ENCODE measurements at regions not wholly inside any gene's neighbourhood (a gene's known extent, or its start where the extent isn't known, plus 50 kb on each side); places are given as distances from the start of the nearest gene placed in this dataset.

GRCh38 chr10:62654966-62655336 lies 149.6 kb upstream of the ADO start:
- BruUV-seq (replicated peaks) = no TSS peak
- H3K27me3 ChIP-seq (ENCODE audit: low read length) = no peaks in the 10 kb centered on the region

DNA sequence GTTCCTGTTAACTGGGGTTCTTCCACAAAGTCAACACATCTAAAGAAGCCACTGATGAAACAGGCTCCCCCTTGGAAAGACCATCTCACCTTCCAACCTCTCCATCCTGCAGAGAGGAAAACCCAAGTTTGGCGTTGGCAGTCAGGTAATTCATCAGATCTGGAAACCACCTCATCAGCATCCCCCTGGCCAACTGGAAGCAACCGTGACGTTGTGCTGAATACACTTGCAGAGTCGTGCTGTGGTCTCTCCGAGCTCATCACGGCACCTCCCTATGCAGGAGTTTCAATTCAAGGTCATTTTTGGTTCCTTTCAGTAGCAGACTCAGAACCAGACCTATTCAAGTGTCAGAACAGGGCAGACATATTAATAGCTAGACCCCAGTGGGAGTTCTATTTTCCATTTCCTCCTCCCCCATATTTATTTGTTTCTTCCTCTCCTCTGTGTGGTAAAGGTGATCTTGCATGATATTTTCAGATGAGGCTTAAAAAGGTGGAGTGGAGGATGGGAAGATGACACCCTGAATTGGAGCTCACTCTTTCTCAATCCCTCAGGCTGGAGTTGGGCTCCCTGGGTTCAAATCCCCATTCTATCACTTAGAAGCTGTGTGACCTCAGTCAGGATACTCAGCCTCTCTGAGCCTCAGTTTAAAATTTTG lies 149.1 kb upstream of the ADO start:
- Histone ChIP-seq H3K36me3 (ENCODE audit: low read depth, low read length) (no peaks in the 10 kb centered on the region), H3K9ac (ENCODE audit: low read length) (no peak overlapping the region), H3K27ac (ENCODE audit: low read length) (no peak overlapping the region), H3K9me3 (ENCODE audit: low read length) (no peaks in the 10 kb centered on the region), H3K27me3 (ENCODE audit: low read length) (no peaks in the 10 kb centered on the region), H2AFZ (ENCODE audit: low read length) (no peak overlapping the region), H4K20me1 (ENCODE audit: low read length) (no peaks in the 10 kb centered on the region), H3K9me2 (replicated peaks; ENCODE audit: low read length) (0 out of 2 replicates have a peak, but pooled peaks cover 3% of the 10 kb centered on the region), H3K4me2 (ENCODE audit: low read length) (no peak overlapping the region), H3F3A (ENCODE audit: low read length, unreplicated experiment) (no peaks in the 10 kb centered on the region), H3K4me1 (ENCODE audit: insufficient read depth, low read length) (peaks cover 24% of the 10 kb centered on the region), H3K4me3 (ENCODE audit: low read length) (no peak overlapping the region), H3K79me2 (ENCODE audit: low read length) (no peaks in the 10 kb centered on the region)
- no TSS peak for BruUV-seq (replicated peaks)
- ATAC-seq (no peak), DNase-seq (no peak)
- TF ChIP-seq, protein P1, sequence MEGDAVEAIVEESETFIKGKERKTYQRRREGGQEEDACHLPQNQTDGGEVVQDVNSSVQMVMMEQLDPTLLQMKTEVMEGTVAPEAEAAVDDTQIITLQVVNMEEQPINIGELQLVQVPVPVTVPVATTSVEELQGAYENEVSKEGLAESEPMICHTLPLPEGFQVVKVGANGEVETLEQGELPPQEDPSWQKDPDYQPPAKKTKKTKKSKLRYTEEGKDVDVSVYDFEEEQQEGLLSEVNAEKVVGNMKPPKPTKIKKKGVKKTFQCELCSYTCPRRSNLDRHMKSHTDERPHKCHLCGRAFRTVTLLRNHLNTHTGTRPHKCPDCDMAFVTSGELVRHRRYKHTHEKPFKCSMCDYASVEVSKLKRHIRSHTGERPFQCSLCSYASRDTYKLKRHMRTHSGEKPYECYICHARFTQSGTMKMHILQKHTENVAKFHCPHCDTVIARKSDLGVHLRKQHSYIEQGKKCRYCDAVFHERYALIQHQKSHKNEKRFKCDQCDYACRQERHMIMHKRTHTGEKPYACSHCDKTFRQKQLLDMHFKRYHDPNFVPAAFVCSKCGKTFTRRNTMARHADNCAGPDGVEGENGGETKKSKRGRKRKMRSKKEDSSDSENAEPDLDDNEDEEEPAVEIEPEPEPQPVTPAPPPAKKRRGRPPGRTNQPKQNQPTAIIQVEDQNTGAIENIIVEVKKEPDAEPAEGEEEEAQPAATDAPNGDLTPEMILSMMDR (conservative IDR thresholded peaks at IDR 0.05; ENCODE audit: low read depth, low read length) = no peak
- TF ChIP-seq EZH2phosphoT487 (IDR thresholded peaks at IDR 0.05; ENCODE audit: borderline replicate concordance, low read length) = no peak
- no peak for TF ChIP-seq EZH2 (IDR thresholded peaks at IDR 0.05; ENCODE audit: low read length, unreplicated experiment)
- CTCF ChIA-PET = no interaction called here
- intact Hi-C loops (cut with micrococcal nuclease) = no loop called here
- POLR2A ChIA-PET (ENCODE audit: unreplicated experiment) = no interaction called here

More at GRCh38 chr10:62654966-62655336, 149.6 kb upstream of the ADO start:
- no peaks in the 10 kb centered on the region for H3K79me2 ChIP-seq (ENCODE audit: low read length)
- H3K9me2 ChIP-seq (replicated peaks; ENCODE audit: low read length) = 0 out of 2 replicates have a peak, but pooled peaks cover 3% of the 10 kb centered on the region
- H3K36me3 ChIP-seq (ENCODE audit: low read depth, low read length) = no peaks in the 10 kb centered on the region
- no peaks in the 10 kb centered on the region for H3F3A ChIP-seq (ENCODE audit: low read length, unreplicated experiment)
- H3K4me2 ChIP-seq (ENCODE audit: low read length) = no peak overlapping the region
- ChIA-PET CTCF (no interaction called here), POLR2A (ENCODE audit: unreplicated experiment) (no interaction called here)
- no peak overlapping the region for H2AFZ ChIP-seq (ENCODE audit: low read length)
- no peak overlapping the region for H3K9ac ChIP-seq (ENCODE audit: low read length)
- H3K4me3 ChIP-seq (ENCODE audit: low read length) = no peak overlapping the region
- TF ChIP-seq, protein P1 (conservative IDR thresholded peaks at IDR 0.05; ENCODE audit: low read depth, low read length) = no peak
- no peak for TF ChIP-seq EZH2 (IDR thresholded peaks at IDR 0.05; ENCODE audit: low read length, unreplicated experiment)
- TF ChIP-seq EZH2phosphoT487 (IDR thresholded peaks at IDR 0.05; ENCODE audit: borderline replicate concordance, low read length) = no peak
- intact Hi-C loops (cut with micrococcal nuclease) = no loop called here
- H3K4me1 ChIP-seq (ENCODE audit: insufficient read depth, low read length) = peaks cover 24% of the 10 kb centered on the region
- no peaks in the 10 kb centered on the region for H3K9me3 ChIP-seq (ENCODE audit: low read length)
- no peak overlapping the region for H3K27ac ChIP-seq (ENCODE audit: low read length)
- no peak for ATAC-seq
- H4K20me1 ChIP-seq (ENCODE audit: low read length) = no peaks in the 10 kb centered on the region
- no peak for DNase-seq

GRCh38 chr10:62657244-62657835 lies 147.2 kb upstream of the ADO start:
- no peak for DNase-seq
- Histone ChIP-seq H3K9me2 (replicated peaks; ENCODE audit: low read length) (no peaks in the 10 kb centered on the region), H3K4me2 (ENCODE audit: low read length) (no peak overlapping the region), H3K27me3 (ENCODE audit: low read length) (no peaks in the 10 kb centered on the region), H4K20me1 (ENCODE audit: low read length) (no peaks in the 10 kb centered on the region), H2AFZ (ENCODE audit: low read length) (no peak overlapping the region), H3F3A (ENCODE audit: low read length, unreplicated experiment) (no peaks in the 10 kb centered on the region), H3K79me2 (ENCODE audit: low read length) (no peaks in the 10 kb centered on the region), H3K9ac (ENCODE audit: low read length) (no peak overlapping the region), H3K36me3 (ENCODE audit: low read depth, low read length) (no peaks in the 10 kb centered on the region), H3K9me3 (ENCODE audit: low read length) (no peaks in the 10 kb centered on the region), H3K4me3 (ENCODE audit: low read length) (no peak overlapping the region), H3K27ac (ENCODE audit: low read length) (no peak overlapping the region), H3K4me1 (ENCODE audit: insufficient read depth, low read length) (peaks cover 6% of the 10 kb centered on the region)
- CTCF ChIA-PET = no interaction called here
- no TSS peak for BruUV-seq (replicated peaks)
- POLR2A ChIA-PET (ENCODE audit: unreplicated experiment) = no interaction called here
- TF ChIP-seq EZH2phosphoT487 (IDR thresholded peaks at IDR 0.05; ENCODE audit: borderline replicate concordance, low read length) = no peak
- no peak for TF ChIP-seq EZH2 (IDR thresholded peaks at IDR 0.05; ENCODE audit: low read length, unreplicated experiment)
- TF ChIP-seq, protein P1 (conservative IDR thresholded peaks at IDR 0.05; ENCODE audit: low read depth, low read length) = no peak
- ATAC-seq = no peak
- intact Hi-C loops (cut with micrococcal nuclease) = no loop called here
